Activated CD4-positive, alpha-beta T cell treated with anti-CD3 and anti-CD28 coated beads, Interleukin-2, amount 50 U/mL, for 24 hours (primary cell): ENCODE measurements at regions not wholly inside any gene's neighbourhood (a gene's known extent, or its start where the extent isn't known, plus 50 kb on each side); places are given as distances from the start of the nearest gene placed in this dataset.

Experiments
- DNase-seq, 2 donors: peaks; one replicate each; pipeline ENCODE4 v3.0.0-alpha.2; 2020; ENCODE audit warnings: low read depth in 1 of 2, low spot score in 1 of 2

GRCh38 chr10:7028809-7029166, 382.0 kb downstream of the SFMBT2 start:
- DNase-seq, result no peak

DNA sequence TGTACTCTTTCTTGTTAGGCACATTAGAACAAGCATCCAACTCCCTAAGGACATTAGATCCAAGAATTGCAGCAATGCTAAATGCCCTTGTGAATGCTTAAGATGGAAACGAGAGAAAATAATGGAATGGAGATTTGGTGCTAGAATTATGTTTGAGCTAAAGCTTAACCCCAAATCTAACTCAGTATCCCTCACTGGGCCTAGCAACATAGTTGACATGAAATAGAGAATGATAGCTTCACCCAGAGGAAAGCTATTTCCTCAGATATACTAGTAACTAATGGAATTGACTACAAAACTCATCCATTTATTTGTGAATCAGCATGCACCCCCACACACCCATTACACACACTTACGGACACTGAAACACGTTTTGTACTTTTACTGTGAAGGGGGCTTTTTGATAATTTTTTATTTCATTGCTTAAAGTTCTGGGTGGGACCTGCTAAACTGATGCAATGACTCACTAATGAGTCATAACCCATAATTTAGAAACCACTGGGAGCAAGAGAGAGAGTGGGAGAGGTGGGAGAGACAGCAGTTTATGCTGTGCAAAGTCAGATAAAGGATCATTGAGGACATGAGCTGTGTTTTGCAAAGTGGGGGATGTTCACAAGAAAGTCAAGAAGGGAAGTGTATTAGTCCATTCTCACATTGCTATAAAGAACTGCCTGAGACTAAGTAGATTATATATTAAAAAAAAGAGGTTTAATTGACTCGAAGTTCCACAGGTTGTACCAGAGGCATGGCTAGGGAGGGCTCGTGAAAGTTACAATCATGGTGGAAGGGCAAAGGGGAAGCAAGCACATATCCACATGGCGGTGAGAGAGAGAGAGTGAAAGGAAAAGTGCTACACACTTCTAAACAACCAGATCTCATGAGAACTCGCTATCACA, 382.7 kb downstream of the SFMBT2 start:
- no peak for DNase-seq

DNA sequence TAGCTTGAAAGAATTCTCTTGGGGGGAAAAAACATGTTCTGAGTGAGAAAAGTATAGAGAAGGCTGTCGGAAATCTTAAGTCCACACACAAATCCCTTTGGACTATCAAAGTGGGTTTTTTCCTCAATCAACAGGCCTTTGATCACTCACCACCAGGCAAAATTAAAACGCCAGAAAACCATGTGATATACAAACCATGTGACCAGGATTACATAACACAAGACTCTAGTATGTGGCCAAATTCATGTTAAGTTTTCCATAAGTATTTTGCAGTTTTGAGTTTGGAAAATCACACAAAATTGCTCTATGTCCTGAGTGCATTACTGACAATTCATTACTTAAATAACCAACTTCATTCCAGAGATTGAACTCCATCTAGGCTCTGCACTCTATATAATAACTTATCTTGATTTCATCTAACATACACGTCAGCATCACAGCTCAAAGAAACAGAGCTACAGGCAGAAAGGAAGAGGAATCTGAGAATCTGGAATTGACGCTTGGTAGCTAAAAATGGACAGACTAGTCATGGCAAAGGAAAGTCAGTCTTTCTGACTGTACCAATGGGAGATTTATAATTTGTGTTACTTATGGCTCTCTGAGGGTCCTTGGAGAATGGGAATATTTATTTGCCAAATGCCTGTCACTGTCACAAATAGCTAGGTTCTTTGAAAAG, 383.5 kb downstream of the SFMBT2 start:
- DNase-seq, result no peak

DNA sequence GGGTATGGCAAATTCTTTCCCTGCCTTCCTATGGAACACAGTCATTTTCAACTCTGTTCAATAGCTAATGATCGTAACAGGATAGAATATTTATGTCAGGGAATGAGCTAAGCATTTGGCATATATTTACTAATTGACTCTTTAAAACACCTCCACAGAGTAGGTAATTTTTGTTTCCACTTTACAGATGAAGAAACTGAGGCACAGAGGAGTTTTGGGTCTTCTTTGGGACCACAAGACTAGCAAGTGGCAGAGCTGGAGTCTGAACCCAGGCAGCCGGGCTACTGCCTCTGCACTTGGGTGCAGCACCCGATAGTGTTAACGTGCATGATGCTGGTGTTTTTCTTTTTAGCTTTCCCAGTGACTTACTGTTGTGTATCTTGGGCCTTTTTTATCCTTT, 384.0 kb downstream of the SFMBT2 start:
- no peak for DNase-seq

DNA sequence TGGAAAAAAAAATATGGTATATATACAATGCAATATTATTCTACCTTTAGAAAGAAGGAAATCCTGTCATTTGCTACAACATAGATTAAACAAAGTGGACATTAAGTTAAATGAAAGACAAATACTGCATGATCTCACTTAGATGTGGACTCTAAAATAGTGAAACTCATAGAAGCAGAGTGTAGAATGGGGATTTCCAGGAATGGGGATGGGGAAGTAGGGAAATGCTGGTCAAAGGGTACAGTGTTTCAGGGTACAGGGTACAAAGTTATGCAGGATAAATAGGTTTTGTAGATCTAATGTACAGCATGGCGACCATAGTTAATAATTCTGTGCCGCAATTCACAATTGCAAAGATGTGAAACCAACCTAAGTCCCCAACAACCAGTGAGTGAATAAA, 385.5 kb downstream of the SFMBT2 start:
- DNase-seq, result no peak

DNA sequence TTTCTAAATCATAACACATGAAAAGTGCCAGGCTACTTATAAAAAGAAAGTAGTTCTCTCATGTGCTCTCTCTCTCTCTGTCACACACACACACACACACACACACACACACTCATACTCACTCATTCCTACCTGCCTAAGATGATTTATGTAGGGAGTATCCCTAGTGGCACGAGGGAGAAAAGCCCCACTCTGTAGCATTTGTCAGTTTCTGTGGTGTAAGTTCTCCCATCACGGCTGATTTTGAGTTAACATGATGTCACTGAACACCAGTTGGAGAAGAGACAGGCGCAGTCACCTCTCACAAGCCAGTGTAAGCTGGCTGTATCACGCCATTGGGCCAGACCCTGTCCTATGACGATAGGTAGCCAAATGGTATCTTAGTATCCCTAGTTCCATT, 395.4 kb downstream of the SFMBT2 start:
- DNase-seq, result no peak

DNA sequence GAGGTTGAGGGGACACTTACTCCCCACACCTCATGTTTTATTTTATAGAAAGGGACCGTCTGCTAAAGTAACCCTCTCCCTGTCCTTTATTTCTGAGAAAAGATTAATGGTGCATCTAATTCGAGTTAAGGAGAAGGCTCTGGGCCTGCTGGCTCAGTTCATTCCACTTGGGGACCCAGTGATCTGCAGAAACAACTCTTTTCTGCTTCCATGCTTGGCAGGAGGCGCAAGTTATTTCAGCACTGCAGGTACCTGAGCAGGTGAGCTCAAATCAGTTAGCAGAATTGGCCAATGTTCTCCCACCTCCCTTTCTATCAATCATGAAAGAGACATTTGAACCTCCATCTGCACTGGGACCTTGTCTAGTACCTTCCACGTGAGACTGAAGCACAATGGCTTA, 396.1 kb downstream of the SFMBT2 start:
- no peak for DNase-seq

DNA sequence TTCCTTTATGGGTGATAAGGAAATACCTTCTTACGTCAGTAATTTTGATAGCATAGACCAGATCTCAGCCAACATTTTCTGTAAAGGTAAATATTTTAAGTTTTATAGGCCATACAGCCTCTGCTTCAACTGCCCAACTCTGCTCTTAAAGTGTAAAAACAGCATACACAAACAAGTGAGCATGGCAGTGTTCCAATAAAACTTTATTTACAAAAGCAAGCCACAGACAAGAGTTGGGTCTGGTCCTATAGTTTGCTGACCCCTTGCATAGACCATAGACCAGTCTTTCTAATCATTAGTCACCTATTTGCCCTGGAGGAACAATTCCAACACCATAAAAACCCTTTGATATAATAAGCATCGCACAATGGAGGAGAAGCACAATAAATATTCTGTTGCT, 398.8 kb downstream of the SFMBT2 start:
- DNase-seq, result no peak

DNA sequence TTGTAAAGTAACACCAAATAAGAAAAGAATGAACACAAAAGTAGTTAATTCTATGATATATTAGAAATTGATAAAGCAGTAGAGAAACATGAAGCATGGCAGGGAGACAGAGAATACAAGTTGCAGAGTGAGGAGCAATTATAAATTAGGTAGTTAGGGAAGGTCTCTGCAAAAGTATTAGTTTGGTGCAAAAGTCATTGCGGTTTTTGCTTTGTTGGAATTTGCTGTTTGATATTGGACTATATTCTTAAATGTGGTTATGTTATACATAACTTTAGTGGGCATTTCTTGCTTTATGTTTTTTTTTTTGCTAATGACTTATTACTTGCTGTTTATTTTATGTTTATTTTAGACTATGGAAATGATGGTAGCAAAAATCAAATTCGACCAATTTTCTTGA, 402.2 kb downstream of the SFMBT2 start:
- DNase-seq, result no peak

DNA sequence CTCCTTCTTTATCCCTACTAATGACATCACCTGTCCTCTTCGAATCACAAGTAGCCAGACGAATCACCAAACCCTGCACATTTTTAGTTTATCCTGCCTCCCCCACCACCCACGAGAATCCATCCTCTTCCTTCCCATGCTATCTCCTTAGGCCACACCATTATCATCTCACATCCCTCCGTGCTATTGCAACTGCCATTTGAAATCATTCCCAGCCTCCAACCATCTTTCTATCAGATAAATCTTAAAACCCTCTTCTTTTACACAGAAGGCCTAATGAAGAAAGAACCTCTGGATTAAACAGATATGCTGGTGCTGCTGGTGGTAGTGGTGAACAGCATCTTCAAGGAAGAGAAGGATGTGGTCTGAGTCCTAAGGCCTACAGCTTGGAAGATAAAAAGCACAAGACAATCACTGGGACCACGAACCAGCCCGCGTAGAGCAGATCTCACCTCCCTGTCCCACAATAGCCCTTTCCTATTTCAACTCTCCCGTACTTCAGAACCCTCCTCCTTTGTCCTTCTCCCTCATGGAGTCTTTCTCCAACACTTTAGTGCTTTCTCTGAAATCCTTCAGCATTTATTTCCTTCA, 403.1 kb downstream of the SFMBT2 start:
- DNase-seq, result no peak

DNA sequence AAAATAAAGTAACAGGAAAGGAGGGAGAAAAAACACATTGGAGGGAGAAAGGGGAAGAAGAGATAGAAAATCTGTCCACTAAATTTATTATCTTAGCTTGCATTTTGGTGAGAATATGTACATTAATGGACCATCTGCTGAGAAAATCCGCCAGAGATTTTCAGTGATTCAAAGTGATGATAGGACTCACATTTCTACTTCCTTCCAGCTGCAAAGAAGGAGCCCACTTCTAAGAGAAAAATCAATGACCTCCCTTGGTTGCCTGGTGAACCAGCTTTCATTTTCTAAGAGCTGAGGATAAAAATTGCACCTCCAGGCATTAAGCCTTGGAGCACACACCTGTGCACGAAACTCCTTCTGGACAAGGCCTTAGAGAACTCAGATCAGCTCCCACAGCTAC, 404.3 kb downstream of the SFMBT2 start:
- no peak for DNase-seq

- DNase-seq, result no peak
Measured at GRCh38 chr10:7003831-7004395, 406.9 kb downstream of the SFMBT2 start.

DNA sequence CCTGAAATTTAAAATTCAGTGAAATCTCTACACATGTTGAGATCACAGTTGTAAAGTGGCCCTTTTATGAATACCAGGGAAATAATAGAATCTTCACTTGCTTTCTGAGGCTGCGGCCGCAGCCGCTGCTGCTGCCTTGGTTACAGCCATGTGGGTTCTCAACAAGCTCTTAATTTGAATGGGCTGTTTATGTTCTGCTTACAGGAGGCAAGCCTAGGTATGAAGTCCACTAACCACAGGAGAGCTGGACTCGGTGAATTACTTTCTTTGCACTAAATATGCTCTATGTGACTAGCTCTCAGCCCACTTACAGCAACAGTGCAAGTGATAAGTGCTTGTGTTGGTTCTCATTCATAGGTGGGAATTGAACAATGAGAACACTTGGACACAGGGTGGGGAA, 410.8 kb downstream of the SFMBT2 start:
- no peak for DNase-seq

- no peak for DNase-seq
Measured at GRCh38 chr10:6999232-6999925, 411.5 kb downstream of the SFMBT2 start.

GRCh38 chr10:6997509-6997908, 413.3 kb downstream of the SFMBT2 start:
- DNase-seq, result no peak

- DNase-seq, result no peak
Measured at GRCh38 chr10:6996431-6996830, 414.4 kb downstream of the SFMBT2 start.

GRCh38 chr10:6995831-6996230, 415.0 kb downstream of the SFMBT2 start:
- DNase-seq, result no peak

- no peak for DNase-seq
Measured at GRCh38 chr10:6995341-6995740, 415.3 kb upstream of the PRKCQ start.

GRCh38 chr10:6990891-6991290, 410.8 kb upstream of the PRKCQ start:
- no peak for DNase-seq

- no peak for DNase-seq
Measured at GRCh38 chr10:6988654-6989053, 408.6 kb upstream of the PRKCQ start.

- DNase-seq, result no peak
Measured at GRCh38 chr10:6987536-6987945, 407.5 kb upstream of the PRKCQ start.
